ENCODE measurements at regions not wholly inside any gene's neighbourhood (a gene's known extent, or its start where the extent isn't known, plus 50 kb on each side); places are given as distances from the start of the nearest gene placed in this dataset.

DNA sequence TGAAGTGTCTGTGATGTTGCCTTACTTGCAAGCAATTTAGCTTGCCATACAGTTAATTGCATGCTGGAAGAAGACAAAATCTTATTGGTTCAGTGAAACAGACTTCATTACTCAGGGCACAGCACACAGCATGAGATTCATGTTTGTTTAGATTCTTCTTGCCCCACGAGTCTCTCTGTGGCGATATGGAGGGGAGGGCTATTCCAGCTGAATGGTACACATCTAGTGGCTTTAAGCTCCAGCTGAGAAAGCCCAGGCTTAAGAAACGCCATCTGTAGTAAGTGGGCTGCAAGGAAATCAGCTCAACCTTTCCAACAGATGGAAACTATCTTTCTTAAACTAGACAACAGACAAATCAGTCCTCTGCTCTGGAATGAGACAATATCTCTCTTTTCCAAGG is 1022.0 kb downstream of the NCAM2 start:
- Histone ChIP-seq H4K5ac (ENCODE audit: insufficient read length, low read depth, low read length) (no peak overlapping the region), H4K91ac (replicated peaks; ENCODE audit: insufficient read length, low read length) (no peak overlapping the region), H2BK20ac (ENCODE audit: low read length) (no peak overlapping the region), H3K27ac (ENCODE audit: low read depth, low read length) (no peak overlapping the region), H3K4me3 (ENCODE audit: extremely low read depth in 1 of 4, insufficient read depth in 2 of 4, low read depth in 3 of 4, low read length in 4 of 4) (no peak overlapping the region), H3K4me2 (ENCODE audit: insufficient read depth in 1 of 2, low read depth in 2 of 2, low read length in 2 of 2) (no peak overlapping the region), H3K23ac (ENCODE audit: insufficient read length) (no peak overlapping the region), H3K56ac (replicated peaks; ENCODE audit: insufficient read length, low read depth, low read length) (no peak overlapping the region), H2BK5ac (ENCODE audit: low read depth, low read length) (no peak overlapping the region), H3K14ac (ENCODE audit: insufficient read length) (no peak overlapping the region), H3K9ac (replicated peaks in 1 of 4; ENCODE audit: extremely low read depth in 1 of 4, low read depth in 3 of 4, low read length in 3 of 4) (no peak overlapping the region), H3K79me2 (ENCODE audit: control insufficient read depth in 1 of 2, insufficient read depth in 2 of 2, low read length in 2 of 2) (no peaks in the 10 kb centered on the region), H2AK5ac (ENCODE audit: low read depth, low read length) (no peak overlapping the region), H2BK120ac (replicated peaks; ENCODE audit: low read depth, low read length) (no peak overlapping the region), H4K20me1 (replicated peaks in 1 of 2; ENCODE audit: control insufficient read depth in 1 of 2, insufficient read depth in 2 of 2, low read length in 2 of 2) (no peaks in the 10 kb centered on the region), H3K36me3 (ENCODE audit: control insufficient read depth in 2 of 4, insufficient read depth in 4 of 4, low read length in 3 of 4) (no peaks in the 10 kb centered on the region), H3K23me2 (ENCODE audit: low read depth, low read length) (no peaks in the 10 kb centered on the region), H2AFZ (ENCODE audit: low read length) (no peak overlapping the region), H2BK12ac (ENCODE audit: low read depth, low read length) (no peak overlapping the region), H3K4ac (replicated peaks; ENCODE audit: insufficient read length, low read depth, low read length) (no peak overlapping the region), H2BK15ac (ENCODE audit: low read length) (no peak overlapping the region), H3K79me1 (ENCODE audit: low read depth, low read length) (no peaks in the 10 kb centered on the region), H3K4me1 (replicated peaks in 1 of 4; ENCODE audit: control insufficient read depth in 3 of 4, insufficient read depth in 4 of 4, low read length in 3 of 4) (no peaks in the 10 kb centered on the region), H3K27me3 (replicated peaks in 1 of 4; ENCODE audit: control insufficient read depth in 3 of 4, extremely low read depth in 1 of 4, insufficient read depth in 3 of 4, low read length in 3 of 4) (no peaks in the 10 kb centered on the region), H3K9me3 (ENCODE audit: insufficient read depth in 2 of 2, low read depth in 1 of 2, low read length in 1 of 2) (no peaks in the 10 kb centered on the region), H3K18ac (ENCODE audit: extremely low read depth, low read length) (no peak overlapping the region), H4K8ac (ENCODE audit: extremely low read depth, insufficient read depth, low read length) (no peak overlapping the region)
- CTCF ChIA-PET (ENCODE audit: partially characterized antibody) = no interaction called here
- DNase-seq (ENCODE audit: low read depth in 1 of 2, low spot score in 2 of 2) = no peak
- FAIRE-seq = no peak
- POLR2A ChIA-PET (ENCODE audit: partially characterized antibody) = no interaction called here
- WGBS, 2 experiments (ENCODE audit: extremely low coverage in 1 of 2, insufficient coverage in 1 of 2, insufficient read length in 1 of 2, insufficient replicate concordance in 2 of 2, low coverage in 1 of 2, low lambda C conversion rate in 2 of 2, missing lambda C conversion rate in 1 of 2) = 92% methylated on average over 3 of the region's 3 CpGs; no CpG with 5 or more reads in 1 of the 2 experiments
- no peak for TF ChIP-seq TAF7 (optimal IDR thresholded peaks at IDR 0.05; ENCODE audit: borderline replicate concordance, low read depth, low read length)
- TF ChIP-seq MAFK (IDR thresholded peaks at IDR 0.05; ENCODE audit: low read depth, low read length) = no peak
- no peak for TF ChIP-seq KDM4A (IDR thresholded peaks at IDR 0.05; ENCODE audit: low read depth, low read length, severe bottlenecking)
- no peak for TF ChIP-seq RAD21 (IDR thresholded peaks at IDR 0.05 in 1 of 2, conservative IDR thresholded peaks at IDR 0.05 in 1 of 2; ENCODE audit: low read depth in 2 of 2, low read length in 2 of 2)
- TF ChIP-seq SP1 (IDR thresholded peaks at IDR 0.05; ENCODE audit: low read depth, low read length) = no peak
- TF ChIP-seq SRF (IDR thresholded peaks at IDR 0.05; ENCODE audit: low read depth, low read length) = no peak
- no peak for TF ChIP-seq CHD1 (IDR thresholded peaks at IDR 0.05; ENCODE audit: low read depth, low read length)
- no peak for TF ChIP-seq HDAC6 (IDR thresholded peaks at IDR 0.05; ENCODE audit: low read depth, low read length)
- TF ChIP-seq CTBP2 (IDR thresholded peaks at IDR 0.05; ENCODE audit: borderline replicate concordance, insufficient read depth, insufficient read length, low read length) = no peak
- TF ChIP-seq, protein P1, sequence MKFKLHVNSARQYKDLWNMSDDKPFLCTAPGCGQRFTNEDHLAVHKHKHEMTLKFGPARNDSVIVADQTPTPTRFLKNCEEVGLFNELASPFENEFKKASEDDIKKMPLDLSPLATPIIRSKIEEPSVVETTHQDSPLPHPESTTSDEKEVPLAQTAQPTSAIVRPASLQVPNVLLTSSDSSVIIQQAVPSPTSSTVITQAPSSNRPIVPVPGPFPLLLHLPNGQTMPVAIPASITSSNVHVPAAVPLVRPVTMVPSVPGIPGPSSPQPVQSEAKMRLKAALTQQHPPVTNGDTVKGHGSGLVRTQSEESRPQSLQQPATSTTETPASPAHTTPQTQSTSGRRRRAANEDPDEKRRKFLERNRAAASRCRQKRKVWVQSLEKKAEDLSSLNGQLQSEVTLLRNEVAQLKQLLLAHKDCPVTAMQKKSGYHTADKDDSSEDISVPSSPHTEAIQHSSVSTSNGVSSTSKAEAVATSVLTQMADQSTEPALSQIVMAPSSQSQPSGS (IDR thresholded peaks at IDR 0.05; ENCODE audit: low read length) = no peak
- no peak for TF ChIP-seq SUZ12 (IDR thresholded peaks at IDR 0.05; ENCODE audit: low read length)
- TF ChIP-seq, protein P2, sequence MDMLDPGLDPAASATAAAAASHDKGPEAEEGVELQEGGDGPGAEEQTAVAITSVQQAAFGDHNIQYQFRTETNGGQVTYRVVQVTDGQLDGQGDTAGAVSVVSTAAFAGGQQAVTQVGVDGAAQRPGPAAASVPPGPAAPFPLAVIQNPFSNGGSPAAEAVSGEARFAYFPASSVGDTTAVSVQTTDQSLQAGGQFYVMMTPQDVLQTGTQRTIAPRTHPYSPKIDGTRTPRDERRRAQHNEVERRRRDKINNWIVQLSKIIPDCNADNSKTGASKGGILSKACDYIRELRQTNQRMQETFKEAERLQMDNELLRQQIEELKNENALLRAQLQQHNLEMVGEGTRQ (IDR thresholded peaks at IDR 0.05; ENCODE audit: low read length) = no peak

Data from H1 (cell line).